H1 (cell line): ENCODE measurements at regions not wholly inside any gene's neighbourhood (a gene's known extent, or its start where the extent isn't known, plus 50 kb on each side); places are given as distances from the start of the nearest gene placed in this dataset.

Experiments used
- CTCF ChIP-seq, 3 experiments: IDR thresholded peaks; 1 replicate in 2 of 3; 2 replicates in 1 of 3; pipeline versions ENCODE4 v1.5.1 to v1.6.1; 2011; ENCODE audit warnings: low read length in 3 of 3, mild to moderate bottlenecking in 3 of 3, inconsistent platforms in 2 of 3, low read depth in 1 of 3, moderate library complexity in 1 of 3; ENCODE audit not compliant: insufficient read depth in 1 of 3; ENCODE audit errors: control extremely low read depth in 1 of 3
- JUND ChIP-seq: IDR thresholded peaks from 2 replicates; pipeline ENCODE4 v1.6.1; 2011; ENCODE audit warnings: mild to moderate bottlenecking, improper control_type of control experiment, low read length
- KDM1A ChIP-seq: fragments of 200-600, 300-600 bp; sonication (generic); IDR thresholded peaks from 2 replicates; pipeline ENCODE4 v1.7.1; 2016; ENCODE audit warnings: mild to moderate bottlenecking, low read length, borderline replicate concordance

GRCh38 chr4:138796761-138797160, 218.8 kb upstream of the NOCT start (continued):
- TF ChIP-seq CTCF (IDR thresholded peaks at IDR 0.05; ENCODE audit: control extremely low read depth in 1 of 3, insufficient read depth in 1 of 3, low read depth in 1 of 3, low read length in 3 of 3) = no peak
- no peak for TF ChIP-seq KDM1A
- no peak for TF ChIP-seq JUND
